NCI-H2196 (cell line): ENCODE measurements at regions not wholly inside any gene's neighbourhood (a gene's known extent, or its start where the extent isn't known, plus 50 kb on each side); places are given as distances from the start of the nearest gene placed in this dataset.
"Not testable (repeated sequence)": the region's sequence is repeated elsewhere in the genome, so short reads cannot be mapped to it uniquely, and the experiment has no call there.

Source experiments
- DNase-seq: peaks from one replicate; lab custom pipeline; 2025; ENCODE audit not compliant: unreplicated experiment; lab: John Stamatoyannopoulos, UW

GRCh38 chr1:238484121-238484520 is 593.4 kb upstream of the ZP4 start:
- no peak for DNase-seq

GRCh38 chr1:238476841-238477240 is 586.1 kb upstream of the ZP4 start:
- DNase-seq = no peak

DNA sequence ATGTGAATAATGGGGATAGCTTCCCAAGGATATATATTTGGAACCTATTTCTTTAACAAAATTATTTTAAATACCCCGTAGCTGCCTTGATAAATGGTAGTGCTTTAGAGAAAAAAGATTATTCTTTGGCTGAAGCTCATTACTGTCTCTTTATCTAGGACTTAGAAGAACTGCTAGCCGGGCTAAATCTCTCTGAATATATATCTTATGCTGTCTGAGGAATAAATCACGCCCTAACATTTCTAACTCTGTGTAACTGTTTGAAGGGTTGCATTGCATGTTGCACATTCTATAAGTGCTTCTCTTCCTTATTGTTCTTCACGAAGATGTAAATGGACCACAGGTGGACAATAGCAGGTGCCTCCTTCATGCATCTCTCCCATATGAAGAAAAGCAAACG is 585.0 kb upstream of the ZP4 start:
- no peak for DNase-seq

GRCh38 chr1:238474263-238474662 is 583.5 kb upstream of the ZP4 start:
- no peak for DNase-seq

GRCh38 chr1:238469146-238469631 is 578.5 kb upstream of the ZP4 start:
- DNase-seq = no peak

- DNase-seq = no peak
Observed at GRCh38 chr1:238468068-238468467, 577.3 kb upstream of the ZP4 start.

DNA sequence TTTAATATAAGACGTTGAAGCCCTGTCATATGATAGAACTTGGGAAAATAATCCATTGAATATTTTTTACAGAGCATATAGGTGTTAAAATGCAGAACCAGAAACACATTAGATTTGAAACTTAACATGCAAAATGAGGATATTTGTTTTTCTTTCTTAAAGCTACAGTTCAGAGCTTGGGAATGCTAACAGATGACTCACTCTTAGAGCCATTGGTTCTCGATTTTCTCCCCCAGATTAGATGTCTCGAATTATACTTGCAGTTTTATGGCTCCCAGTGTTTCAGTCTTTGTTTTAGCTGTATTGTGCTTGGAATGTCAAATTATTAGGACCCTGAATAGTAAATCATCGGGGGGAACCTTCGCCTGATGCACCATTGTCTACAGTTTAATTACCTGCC is 575.7 kb upstream of the ZP4 start:
- no peak for DNase-seq

- no peak for DNase-seq
Observed at GRCh38 chr1:238465449-238465848, 574.7 kb upstream of the ZP4 start.

- DNase-seq = no peak
Observed at GRCh38 chr1:238458899-238459298, 568.2 kb upstream of the ZP4 start.

DNA sequence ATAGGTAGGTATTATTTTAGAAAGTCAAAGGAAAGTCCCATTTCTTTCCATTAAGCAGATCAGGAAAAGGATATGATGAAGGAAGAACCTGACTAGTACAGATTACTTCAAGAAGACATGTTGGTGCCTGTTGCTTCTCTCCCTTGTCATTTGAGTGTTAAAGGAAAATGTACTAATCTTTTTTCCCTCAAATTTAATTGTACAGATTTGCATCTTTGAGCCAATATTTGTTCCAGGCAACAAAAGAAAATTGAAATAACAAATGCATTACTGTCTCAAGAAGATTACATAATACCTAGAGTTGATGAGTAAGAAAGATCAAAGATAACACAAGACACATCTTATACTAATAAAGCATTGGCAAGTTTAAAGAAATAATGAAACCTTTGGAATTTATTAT is 566.9 kb upstream of the ZP4 start:
- no peak for DNase-seq

DNA sequence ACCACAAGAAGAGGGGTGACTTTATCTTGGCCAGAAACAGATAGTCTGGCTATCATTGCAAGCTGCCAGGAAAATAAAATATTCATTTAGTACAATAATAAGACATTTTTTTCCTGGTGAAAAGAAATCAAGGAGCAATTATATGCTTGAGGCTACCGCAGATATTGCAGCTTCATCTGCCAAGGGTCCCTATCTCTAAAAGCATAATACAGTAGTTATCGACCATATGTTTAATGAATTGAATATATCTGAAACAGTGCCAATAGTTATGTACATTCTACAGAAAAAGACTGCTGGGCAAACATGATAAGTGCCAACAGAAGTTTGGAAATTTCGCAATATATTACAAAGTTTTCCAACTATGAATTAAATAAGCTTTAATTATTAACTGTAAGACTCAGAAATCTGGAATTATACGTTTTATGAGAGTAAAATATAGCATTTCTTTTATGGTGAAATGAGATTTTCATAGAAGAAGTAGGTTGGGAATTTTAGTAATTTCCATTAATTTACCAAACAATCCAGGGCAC is 561.1 kb upstream of the ZP4 start:
- DNase-seq = no peak

DNA sequence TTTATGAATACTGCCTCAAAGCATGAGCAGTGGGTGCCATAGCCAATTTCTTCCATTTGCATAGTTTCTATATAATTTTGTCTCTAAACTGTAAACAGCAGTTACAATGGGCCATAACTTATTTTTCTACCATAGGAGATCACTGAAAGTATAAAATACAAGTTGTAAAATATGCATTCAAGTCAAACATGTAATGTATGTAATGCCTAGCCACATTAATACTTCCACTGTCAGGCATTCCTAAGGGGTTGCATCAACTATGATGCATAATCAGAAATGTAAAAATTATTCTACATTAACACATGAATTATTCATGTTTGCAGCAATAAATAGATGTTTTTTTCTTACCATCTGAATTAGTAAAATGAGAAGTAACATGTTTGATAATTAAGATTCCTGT is 560.3 kb upstream of the ZP4 start:
- DNase-seq = no peak

DNA sequence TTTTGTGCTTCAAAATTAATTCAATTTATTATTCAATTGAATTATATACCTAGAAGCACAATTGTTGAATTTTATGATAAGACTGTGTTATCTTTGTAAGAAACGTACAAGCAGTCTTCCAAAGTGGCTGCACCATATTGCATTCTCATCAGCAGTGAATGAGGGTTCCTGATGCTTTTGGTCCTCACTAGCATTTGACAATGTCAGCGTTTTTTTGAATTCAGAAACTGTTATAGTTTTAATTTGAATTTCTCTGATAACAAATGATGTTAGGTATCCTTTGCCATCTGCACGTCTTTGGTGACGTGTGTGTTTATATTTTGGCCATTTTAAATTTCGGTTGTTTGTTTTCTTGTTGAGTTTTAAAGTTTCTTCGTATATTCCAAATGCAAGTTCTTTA is 553.0 kb upstream of the ZP4 start:
- no peak for DNase-seq

DNA sequence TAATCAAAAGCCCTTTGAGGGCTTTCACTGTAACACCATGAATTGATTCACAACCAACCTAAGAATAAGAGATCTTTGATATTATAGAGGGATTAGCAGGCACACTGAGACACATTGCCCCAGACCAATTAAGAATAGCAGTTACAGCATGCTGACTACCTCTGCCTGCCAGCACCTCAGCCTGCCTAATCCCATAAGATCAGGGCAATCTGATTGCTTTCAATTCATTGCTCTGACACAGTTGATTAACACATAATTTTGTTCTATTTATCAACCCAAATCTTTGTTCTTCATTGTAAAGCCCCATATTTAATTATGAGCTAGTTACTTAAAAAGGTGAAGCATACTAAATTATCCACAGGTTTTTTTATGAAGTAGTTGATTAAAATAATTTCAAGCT is 548.8 kb upstream of the ZP4 start:
- no peak for DNase-seq

GRCh38 chr1:238438311-238439270 is 547.9 kb upstream of the ZP4 start:
- no peak for DNase-seq

DNA sequence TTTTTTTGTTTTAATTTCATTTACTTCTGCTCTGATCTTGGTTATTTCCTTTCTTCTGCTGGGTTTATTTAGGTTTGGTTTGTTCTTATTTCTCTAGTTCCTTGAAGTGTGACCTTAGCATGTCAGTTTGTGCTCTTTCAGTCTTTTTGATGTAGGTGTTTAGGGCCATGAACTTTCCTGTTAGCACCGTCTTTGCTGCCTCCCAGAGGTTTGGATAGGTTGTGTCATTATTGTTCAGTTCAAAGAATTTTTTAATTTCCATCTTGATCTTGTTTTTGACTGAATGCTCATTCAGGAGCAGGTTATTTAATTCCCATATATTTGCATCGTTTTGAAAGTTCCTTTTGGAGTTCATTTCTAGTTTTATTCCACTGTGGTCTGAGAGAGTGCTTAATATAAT is 539.0 kb upstream of the ZP4 start:
- not testable (repeated sequence) for DNase-seq

GRCh38 chr1:238419209-238419608 is 528.5 kb upstream of the ZP4 start:
- DNase-seq = no peak

- DNase-seq = no peak
Observed at GRCh38 chr1:238409932-238410331, 519.2 kb upstream of the ZP4 start.

- no peak for DNase-seq
Observed at GRCh38 chr1:238409191-238409850, 518.6 kb upstream of the ZP4 start.

- no peak for DNase-seq
Observed at GRCh38 chr1:238408737-238409136, 518.0 kb upstream of the ZP4 start.

DNA sequence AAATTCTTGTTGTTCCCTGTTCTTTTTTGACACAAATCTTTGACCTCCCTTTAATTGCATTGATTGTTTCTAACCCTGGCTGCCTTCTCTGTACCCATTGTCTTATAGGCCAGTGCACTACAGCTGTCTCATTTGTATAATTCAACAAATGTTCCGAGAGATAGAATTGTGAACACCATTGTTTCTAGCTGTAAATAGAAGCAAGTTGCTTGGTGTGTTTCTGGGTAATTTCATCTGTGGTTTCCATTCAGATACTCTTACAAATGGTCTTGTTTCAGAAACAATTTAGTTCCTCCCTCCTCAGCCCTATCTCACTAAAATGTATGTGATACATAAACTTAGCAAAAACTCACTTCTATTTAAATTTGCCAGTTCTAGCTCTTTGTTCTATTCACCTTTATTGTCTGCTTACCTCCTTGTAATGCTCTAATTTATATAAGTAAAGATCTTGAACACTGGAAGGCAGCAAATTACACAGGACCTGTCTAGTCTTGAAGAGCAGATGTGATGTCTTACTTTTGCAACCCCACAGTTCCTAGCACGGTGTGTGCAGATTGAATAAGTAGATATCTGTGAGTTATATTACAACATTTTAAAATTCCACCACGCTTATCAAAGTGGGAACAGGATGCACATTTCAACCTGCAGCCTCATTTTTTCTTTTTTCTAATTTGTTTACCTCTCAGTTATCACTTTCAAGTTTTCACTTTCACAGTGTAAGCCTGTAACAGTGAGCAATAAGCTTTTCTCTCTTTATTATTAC is 515.6 kb upstream of the ZP4 start:
- no peak for DNase-seq
